Mucosa of descending colon (tissue), 3 donors: ENCODE measurements at regions not wholly inside any gene's neighbourhood (a gene's known extent, or its start where the extent isn't known, plus 50 kb on each side); places are given as distances from the start of the nearest gene placed in this dataset.

ENCODE experiments used
- ATAC-seq: fragments of 200-7000 bp; cut with Tn5 transposase; one replicate; pipeline ENCODE4 v1.9.1; 2020; ENCODE audit warnings: mild to moderate bottlenecking, moderate library complexity
- DNase-seq, 3 donors: peaks; one replicate each; pipeline ENCODE4 v3.0.0-alpha.2; 2020
- H3K36me3 ChIP-seq: fragments of 200-600 bp; one replicate; pipeline ENCODE4 v1.8.0; 2021; ENCODE audit warnings: low read depth, mild to moderate bottlenecking
- H3K4me1 ChIP-seq: fragments of 200-600 bp; one replicate; pipeline ENCODE4 v1.8.0; 2021; ENCODE audit warnings: low read depth, mild to moderate bottlenecking
- H3K4me3 ChIP-seq: fragments of 200-600 bp; one replicate; pipeline ENCODE4 v1.8.0; 2021; ENCODE audit warnings: mild to moderate bottlenecking
- H3K9me3 ChIP-seq: fragments of 200-600 bp; one replicate; pipeline ENCODE4 v1.8.0; 2021; ENCODE audit warnings: mild to moderate bottlenecking
- intact Hi-C, 2 donors: fragments of 100-400 bp; cut with DNase I in 1 of 2; cut with micrococcal nuclease in 1 of 2; formaldehyde crosslinking; loops; one replicate each; pipeline versions ENCODE4 v1.11.0 to v1.11.1; 2022; cut with DNase I, micrococcal nuclease
- TF ChIP-seq, protein P1 (sequence below): fragments of 200-600 bp; IDR thresholded peaks from one replicate; pipeline ENCODE4 v1.8.0; 2022; ENCODE audit warnings: antibody characterized with exemption, mild to moderate bottlenecking
- donor health status: DM: no; HTN: no; CAD: no; lungs with moderate emphysema.
- donor health status: DM: no; HTN: no; CAD: no.
- donor health status: DM: no; HTN: yes; CAD: no.

DNA sequence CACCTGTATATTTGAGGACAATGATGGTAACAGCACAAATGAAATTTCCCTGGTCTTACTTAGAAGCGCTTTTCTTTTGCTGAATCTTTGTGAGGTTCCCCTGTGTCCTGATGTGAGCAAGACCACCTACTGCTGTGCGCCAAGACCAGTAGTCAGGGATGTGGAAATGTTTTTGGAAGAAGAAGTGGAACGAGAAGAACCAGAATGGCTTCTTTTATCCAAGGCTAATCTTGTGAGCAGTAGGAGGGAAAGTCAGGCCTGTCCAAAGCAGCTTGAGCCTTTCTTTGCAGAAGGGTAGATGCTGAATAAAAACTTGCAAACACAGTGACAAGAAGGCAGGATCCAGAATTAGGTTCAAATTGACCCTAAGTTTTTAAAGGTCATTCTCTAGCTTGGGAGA is 223.0 kb downstream of the FAT3 start:
- intact Hi-C loops, result no loop called here

DNA sequence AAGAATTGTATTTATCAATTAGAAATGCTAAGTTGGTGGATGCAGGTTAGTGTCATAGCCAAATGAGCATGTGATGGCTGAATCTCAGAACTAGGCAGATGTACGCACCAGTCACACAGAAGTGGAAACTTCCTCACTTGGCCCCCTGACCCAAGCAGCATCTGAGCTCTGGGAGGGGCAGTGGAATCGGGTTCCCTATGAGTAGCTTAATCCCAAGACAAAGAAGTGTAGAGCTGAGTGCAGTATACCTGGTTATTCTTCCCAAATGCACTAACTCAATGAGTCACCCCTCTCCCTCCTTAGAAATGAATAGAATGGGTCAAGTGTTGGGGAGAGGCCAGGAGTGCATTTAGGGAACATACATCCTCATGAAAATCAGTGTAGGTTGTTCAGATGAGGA is 224.6 kb downstream of the FAT3 start:
- no peaks in the 10 kb centered on the region for H3K36me3 ChIP-seq
- TF ChIP-seq, protein P1, sequence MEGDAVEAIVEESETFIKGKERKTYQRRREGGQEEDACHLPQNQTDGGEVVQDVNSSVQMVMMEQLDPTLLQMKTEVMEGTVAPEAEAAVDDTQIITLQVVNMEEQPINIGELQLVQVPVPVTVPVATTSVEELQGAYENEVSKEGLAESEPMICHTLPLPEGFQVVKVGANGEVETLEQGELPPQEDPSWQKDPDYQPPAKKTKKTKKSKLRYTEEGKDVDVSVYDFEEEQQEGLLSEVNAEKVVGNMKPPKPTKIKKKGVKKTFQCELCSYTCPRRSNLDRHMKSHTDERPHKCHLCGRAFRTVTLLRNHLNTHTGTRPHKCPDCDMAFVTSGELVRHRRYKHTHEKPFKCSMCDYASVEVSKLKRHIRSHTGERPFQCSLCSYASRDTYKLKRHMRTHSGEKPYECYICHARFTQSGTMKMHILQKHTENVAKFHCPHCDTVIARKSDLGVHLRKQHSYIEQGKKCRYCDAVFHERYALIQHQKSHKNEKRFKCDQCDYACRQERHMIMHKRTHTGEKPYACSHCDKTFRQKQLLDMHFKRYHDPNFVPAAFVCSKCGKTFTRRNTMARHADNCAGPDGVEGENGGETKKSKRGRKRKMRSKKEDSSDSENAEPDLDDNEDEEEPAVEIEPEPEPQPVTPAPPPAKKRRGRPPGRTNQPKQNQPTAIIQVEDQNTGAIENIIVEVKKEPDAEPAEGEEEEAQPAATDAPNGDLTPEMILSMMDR, result no peak
- no peak for ATAC-seq
- intact Hi-C loops, result no loop called here
- no peak overlapping the region for H3K4me3 ChIP-seq
- no peaks in the 10 kb centered on the region for H3K9me3 ChIP-seq
- DNase-seq, result no peak
- no peaks in the 10 kb centered on the region for H3K4me1 ChIP-seq

More for the DNA sequence above, 223.0 kb downstream of the FAT3 start:
- TF ChIP-seq, protein P1, result no peak
- Histone ChIP-seq H3K4me1 (no peaks in the 10 kb centered on the region), H3K9me3 (no peaks in the 10 kb centered on the region), H3K4me3 (no peak overlapping the region), H3K36me3 (no peaks in the 10 kb centered on the region)
- no peak for ATAC-seq
- DNase-seq, result no peak

DNA sequence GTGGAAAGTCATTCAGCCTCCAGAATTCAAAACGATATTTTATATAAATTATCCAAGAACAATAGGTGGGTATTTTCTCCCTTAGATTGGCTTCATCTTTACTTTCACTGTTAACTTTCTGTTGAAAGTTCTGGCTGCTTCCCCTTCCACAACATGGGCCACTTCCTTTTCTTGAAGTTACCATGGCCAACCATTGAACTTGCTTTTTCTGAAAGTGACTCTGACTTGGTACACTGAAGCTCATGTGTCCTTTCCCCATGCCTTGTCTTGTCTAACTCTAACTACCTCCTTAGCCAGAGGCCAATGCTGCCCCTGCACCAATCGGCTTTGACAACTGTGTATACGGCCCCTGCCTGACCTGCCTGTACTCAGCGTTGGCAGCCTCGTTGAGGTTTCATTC is 225.2 kb downstream of the FAT3 start:
- H3K36me3 ChIP-seq, result no peaks in the 10 kb centered on the region
- no peaks in the 10 kb centered on the region for H3K4me1 ChIP-seq
- DNase-seq (no peak), ATAC-seq (no peak)
- TF ChIP-seq, protein P1, result no peak
- H3K9me3 ChIP-seq, result no peaks in the 10 kb centered on the region
- intact Hi-C loops, result no loop called here
- no peak overlapping the region for H3K4me3 ChIP-seq

DNA sequence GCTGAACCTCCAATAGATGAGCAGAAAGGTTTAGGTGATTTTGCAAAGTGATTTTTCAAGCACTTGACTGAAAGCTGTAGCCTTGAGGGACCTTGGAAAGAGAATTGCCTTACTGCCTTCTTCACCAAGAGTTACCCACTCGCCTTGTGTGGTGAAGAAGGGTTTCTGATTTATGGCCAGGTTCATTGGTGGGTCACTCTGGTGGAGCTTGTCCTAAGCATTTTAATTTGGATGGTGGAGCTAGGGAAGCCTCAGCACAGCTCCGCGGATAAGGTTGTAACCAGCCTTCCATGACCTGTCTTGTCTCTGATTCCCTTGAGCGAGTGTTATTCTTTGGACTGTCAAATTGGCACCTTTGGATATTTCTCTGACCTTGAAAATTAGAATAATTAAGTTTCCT is 226.4 kb downstream of the FAT3 start:
- H3K9me3 ChIP-seq, result no peaks in the 10 kb centered on the region
- H3K36me3 ChIP-seq, result no peaks in the 10 kb centered on the region
- no peak overlapping the region for H3K4me3 ChIP-seq
- no peaks in the 10 kb centered on the region for H3K4me1 ChIP-seq
- TF ChIP-seq, protein P1, result no peak
- intact Hi-C loops, result no loop called here
- no peak for DNase-seq
- no peak for ATAC-seq

DNA sequence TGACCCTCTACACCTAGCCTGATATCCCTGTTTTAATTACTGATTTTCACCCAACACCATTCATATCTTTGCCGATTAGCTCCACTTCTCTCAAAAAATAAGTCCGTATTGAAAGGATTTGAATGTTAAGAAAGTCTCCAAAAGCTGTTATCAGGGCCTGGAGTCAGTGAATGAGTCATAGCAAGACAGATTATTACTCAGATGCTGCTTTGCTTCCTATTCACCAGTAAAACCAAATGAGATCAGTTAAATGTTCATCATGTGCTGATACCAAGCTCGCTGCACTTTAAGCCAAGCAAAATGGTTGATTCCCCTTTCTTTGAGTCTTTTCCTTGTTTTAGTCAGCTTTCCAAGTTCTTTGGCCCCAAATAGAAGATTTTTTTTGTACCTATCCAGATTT is 228.4 kb downstream of the FAT3 start:
- DNase-seq, result no peak
- ATAC-seq, result no peak
- H3K4me3 ChIP-seq, result no peak overlapping the region
- H3K36me3 ChIP-seq, result no peaks in the 10 kb centered on the region
- TF ChIP-seq, protein P1, result no peak
- intact Hi-C loops, result no loop called here
- no peaks in the 10 kb centered on the region for H3K4me1 ChIP-seq
- H3K9me3 ChIP-seq, result no peaks in the 10 kb centered on the region

DNA sequence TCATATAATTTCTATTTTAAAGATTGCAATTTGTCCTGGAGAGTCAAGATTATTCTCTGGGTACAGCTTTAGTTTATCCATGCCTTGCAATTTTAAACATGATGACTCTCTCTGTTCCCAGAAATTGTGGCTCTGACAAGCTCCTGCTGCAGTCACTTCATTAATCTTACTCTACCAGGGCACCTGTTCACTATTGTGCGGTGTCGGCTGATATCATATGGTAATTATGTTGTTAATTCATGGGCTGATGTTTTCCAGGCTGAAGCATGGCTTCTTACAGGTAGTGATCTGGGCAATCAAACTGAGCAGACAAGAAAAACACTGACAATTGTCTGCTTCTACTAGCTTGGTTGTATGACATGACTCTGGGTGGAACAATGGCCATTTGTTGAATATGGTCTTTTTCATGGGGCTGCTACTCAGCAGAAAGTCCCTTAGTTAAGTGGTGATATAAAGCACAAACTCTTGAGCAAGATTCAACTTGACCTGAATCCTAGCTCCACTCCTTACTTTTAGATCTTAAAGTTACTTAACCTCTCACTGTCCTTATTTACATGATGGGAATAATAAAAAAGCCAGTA is 230.7 kb downstream of the FAT3 start:
- ATAC-seq (no peak), DNase-seq (no peak)
- Histone ChIP-seq H3K4me3 (no peak overlapping the region), H3K36me3 (no peaks in the 10 kb centered on the region), H3K9me3 (no peaks in the 10 kb centered on the region), H3K4me1 (no peaks in the 10 kb centered on the region)
- intact Hi-C loops, result no loop called here
- TF ChIP-seq, protein P1, result no peak
